SK-N-MC (cell line): ENCODE measurements at regions not wholly inside any gene's neighbourhood (a gene's known extent, or its start where the extent isn't known, plus 50 kb on each side); places are given as distances from the start of the nearest gene placed in this dataset.
A peak's percentile ranks its signal among the peaks of the same experiment; 100 is the strongest.

ENCODE experiments used
- DNase-seq: peaks from one replicate; pipeline ENCODE4 v3.0.0-alpha.2; 2011; ENCODE audit warnings: low read depth, low spot score
- H3K27ac ChIP-seq: fragments of 200-600 bp; sonication (generic); 2 replicates; pipeline ENCODE4 v1.5.1; 2016; ENCODE audit warnings: mixed run types
- H3K36me3 ChIP-seq: fragments of 200-600 bp; sonication (generic); 2 replicates; pipeline ENCODE4 v1.6.1; 2017; ENCODE audit warnings: antibody characterized with exemption, low read length, mixed read lengths; ENCODE audit not compliant: insufficient read depth
- H3K4me3 ChIP-seq: fragments of 200-600 bp; sonication (generic); 2 replicates; pipeline ENCODE4 v1.5.1; 2016
- H3K9ac ChIP-seq: fragments of 200-600 bp; sonication (generic); 2 replicates; pipeline ENCODE4 v1.8.0; 2017; ENCODE audit warnings: mixed run types, mixed read lengths; ENCODE audit not compliant: insufficient read length
- H3K9me3 ChIP-seq: fragments of 200-600 bp; sonication (generic); 2 replicates; pipeline ENCODE4 v1.6.1; 2017; ENCODE audit warnings: low read depth, mild to moderate bottlenecking, antibody characterized with exemption, low read length, moderate library complexity, mixed read lengths
- EZH2 ChIP-seq: fragments of 200-600 bp; sonication (generic); IDR thresholded peaks from one replicate; pipeline ENCODE4 v1.6.1; 2017; ENCODE audit warnings: antibody characterized with exemption
- FOXP2 ChIP-seq: optimal IDR thresholded peaks from 2 replicates; pipeline ENCODE3; 2011; ENCODE audit warnings: mild to moderate bottlenecking, moderate library complexity; ENCODE audit not compliant: insufficient read depth; ENCODE audit errors: extremely low read length, control extremely low read depth
- POLR2AphosphoS5 ChIP-seq: IDR thresholded peaks from 2 replicates; pipeline ENCODE4 v1.6.1; 2012; ENCODE audit warnings: mild to moderate bottlenecking, low read depth, low read length, borderline replicate concordance

DNA sequence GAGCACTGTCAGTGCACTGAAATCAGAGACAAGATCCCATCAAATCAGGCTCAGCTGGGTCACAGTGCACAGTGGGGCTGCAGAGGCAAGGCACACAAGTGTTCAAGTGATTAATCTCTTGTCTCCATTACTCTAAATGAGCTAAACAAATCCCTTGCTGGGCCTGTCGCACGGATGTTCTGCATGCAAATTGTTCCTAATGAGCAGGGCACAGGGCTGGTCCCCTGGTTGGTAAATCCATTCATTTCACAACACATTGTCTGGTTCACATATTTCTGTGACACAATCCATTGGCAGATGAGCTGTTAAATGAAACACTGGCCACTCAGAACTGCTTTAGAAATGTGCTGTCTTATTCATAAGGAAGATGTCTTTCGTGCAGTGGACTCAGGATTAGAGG lies 167.9 kb upstream of the BRINP1 start:
- DNase-seq = no peak
- no peak overlapping the region for H3K9ac ChIP-seq
- TF ChIP-seq FOXP2 = no peak
- TF ChIP-seq POLR2AphosphoS5 = no peak
- no peak for TF ChIP-seq EZH2

DNA sequence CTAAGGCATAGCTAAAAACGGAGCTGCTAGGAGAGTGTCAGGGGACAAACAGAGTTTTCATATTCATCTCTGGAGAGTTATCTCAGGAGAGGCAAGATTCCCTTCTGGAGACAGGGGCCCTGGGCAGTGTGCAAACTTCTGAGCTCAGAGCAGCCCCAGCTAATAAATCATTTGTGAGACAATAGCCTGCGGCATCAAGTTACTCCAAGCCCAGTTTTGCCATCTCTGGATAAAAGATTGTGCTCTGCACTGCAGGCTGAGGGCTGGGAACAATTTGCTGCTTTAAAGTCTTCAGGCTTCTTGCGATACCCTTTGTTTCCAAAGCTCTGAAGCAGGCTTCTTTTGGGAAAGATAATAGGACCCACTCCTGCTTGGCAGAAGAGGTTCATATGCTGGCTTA lies 164.3 kb upstream of the BRINP1 start:
- no peaks in the 10 kb centered on the region for H3K36me3 ChIP-seq
- no peaks in the 10 kb centered on the region for H3K9me3 ChIP-seq
- H3K4me3 ChIP-seq = no peak overlapping the region
- TF ChIP-seq POLR2AphosphoS5 (no peak), FOXP2 (no peak), EZH2 (no peak)
- H3K9ac ChIP-seq = no peak overlapping the region
- H3K27ac ChIP-seq = no peak overlapping the region
- peak; percentile 14 for DNase-seq

More for the DNA sequence above, 167.9 kb upstream of the BRINP1 start:
- Histone ChIP-seq H3K4me3 (no peak overlapping the region), H3K9me3 (no peaks in the 10 kb centered on the region), H3K27ac (no peak overlapping the region), H3K36me3 (no peaks in the 10 kb centered on the region)

- no peak for TF ChIP-seq EZH2
- TF ChIP-seq FOXP2 = no peak
- TF ChIP-seq POLR2AphosphoS5 = no peak
- DNase-seq = no peak
- no peak overlapping the region for H3K4me3 ChIP-seq
- H3K27ac ChIP-seq = no peak overlapping the region
- no peaks in the 10 kb centered on the region for H3K36me3 ChIP-seq
- H3K9ac ChIP-seq = no peak overlapping the region
- no peaks in the 10 kb centered on the region for H3K9me3 ChIP-seq
Measured at GRCh38 chr9:119526698-119527097, 157.5 kb upstream of the BRINP1 start.

DNA sequence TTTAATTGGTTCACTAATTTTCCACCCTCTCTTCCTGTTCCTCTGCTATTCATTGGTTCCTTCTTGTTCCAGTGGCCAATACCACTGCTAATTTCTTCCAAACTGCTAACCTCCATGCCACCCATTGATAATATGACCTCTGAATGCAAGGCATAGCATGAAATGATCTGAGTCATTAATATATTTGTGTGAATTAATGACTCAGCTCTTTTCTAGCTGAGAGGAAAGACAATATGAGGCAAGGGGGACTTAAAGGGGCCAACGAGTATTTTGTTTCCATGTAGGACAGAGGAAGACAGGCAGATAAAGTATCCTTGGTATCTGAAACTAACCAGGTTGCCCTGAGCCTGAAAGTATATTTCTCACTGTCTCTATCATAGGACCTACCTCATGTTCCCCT lies 154.3 kb upstream of the BRINP1 start:
- DNase-seq = no peak
- H3K9ac ChIP-seq = no peak overlapping the region
- no peak overlapping the region for H3K4me3 ChIP-seq
- no peak overlapping the region for H3K27ac ChIP-seq
- TF ChIP-seq EZH2 (no peak), POLR2AphosphoS5 (no peak), FOXP2 (no peak)
- no peaks in the 10 kb centered on the region for H3K36me3 ChIP-seq
- H3K9me3 ChIP-seq = no peaks in the 10 kb centered on the region

DNA sequence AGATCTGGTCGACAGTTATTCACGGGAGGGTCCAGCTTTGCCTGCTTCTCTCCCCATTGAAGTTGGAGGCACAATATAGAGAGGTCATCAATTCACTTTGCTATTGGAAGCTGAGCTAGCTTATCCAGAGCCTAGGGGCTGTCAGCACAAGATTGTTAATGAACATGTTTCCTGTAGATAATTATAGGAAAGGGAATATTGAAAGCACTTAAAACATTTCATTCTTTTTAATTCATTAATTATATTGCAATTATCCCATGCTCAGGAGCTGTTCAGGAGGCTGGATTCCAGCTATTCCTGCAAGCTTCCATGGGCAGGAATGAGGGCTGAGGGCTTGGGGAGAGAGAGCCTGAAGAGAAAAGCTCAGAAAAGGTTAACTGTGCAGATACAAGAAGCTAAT lies 153.1 kb upstream of the BRINP1 start:
- Histone ChIP-seq H3K27ac (no peak overlapping the region), H3K4me3 (no peak overlapping the region), H3K9ac (no peak overlapping the region), H3K36me3 (no peaks in the 10 kb centered on the region), H3K9me3 (no peaks in the 10 kb centered on the region)
- DNase-seq = no peak
- TF ChIP-seq EZH2 (no peak), POLR2AphosphoS5 (no peak), FOXP2 (no peak)

DNA sequence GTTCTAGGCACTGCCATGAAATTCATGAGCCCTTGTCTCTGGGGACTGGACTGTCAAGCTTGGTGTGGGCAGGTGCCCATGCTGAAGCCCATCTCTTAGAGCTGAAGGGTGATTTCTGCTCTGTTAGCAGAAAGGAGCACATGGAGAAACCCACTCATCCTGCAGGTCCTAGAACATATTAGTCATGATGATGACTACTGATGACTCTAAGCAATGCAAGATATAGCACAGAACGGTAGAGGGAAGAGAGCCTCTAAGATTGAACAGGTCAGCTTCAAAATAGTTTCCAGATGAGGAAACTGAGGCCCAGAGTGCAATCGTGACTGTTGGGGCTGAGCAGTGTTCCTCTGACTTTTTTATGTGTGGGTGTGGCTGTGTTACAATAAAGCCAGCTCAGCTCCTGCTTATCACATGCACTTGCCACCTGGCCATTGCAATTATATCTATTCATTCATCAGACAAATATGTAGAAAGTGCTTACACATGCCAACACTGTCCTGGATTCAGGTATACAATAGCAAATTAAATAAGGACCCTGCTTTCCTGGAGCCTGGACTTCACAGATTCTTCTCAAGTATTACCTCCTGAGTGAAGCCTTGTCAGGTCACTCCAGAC lies 140.2 kb upstream of the BRINP1 start:
- no peak for TF ChIP-seq POLR2AphosphoS5
- TF ChIP-seq FOXP2 = no peak
- TF ChIP-seq EZH2 = no peak
- Histone ChIP-seq H3K4me3 (no peak overlapping the region), H3K27ac (no peak overlapping the region), H3K9ac (no peak overlapping the region), H3K9me3 (no peaks in the 10 kb centered on the region), H3K36me3 (no peaks in the 10 kb centered on the region)
- no peak for DNase-seq

DNA sequence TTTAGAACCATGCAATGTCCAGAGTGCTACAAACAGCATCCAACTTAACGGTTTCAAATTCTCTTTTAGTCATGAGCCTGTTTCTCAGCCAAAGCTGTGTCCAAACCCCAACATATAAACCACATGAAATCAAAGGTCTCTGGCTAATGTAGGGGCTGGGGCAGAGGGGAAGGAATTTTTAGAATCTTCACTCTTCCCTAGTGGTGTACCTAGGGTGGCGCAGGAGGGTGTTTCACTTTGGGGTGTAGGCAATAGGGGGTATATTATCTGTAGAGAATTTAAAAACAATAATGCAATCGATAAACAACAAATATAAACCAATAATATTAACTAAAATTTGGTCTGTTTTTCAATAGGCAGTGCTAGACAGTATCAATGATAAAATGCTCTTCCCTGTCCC lies 132.1 kb upstream of the BRINP1 start:
- no peak for DNase-seq

GRCh38 chr9:119500072-119500771 lies 131.0 kb upstream of the BRINP1 start:
- DNase-seq = no peak
- Histone ChIP-seq H3K9ac (no peak overlapping the region), H3K9me3 (no peaks in the 10 kb centered on the region), H3K36me3 (no peaks in the 10 kb centered on the region), H3K27ac (no peak overlapping the region), H3K4me3 (no peak overlapping the region)
- TF ChIP-seq EZH2 (no peak), FOXP2 (no peak), POLR2AphosphoS5 (no peak)

More for the DNA sequence above, 132.1 kb upstream of the BRINP1 start:
- H3K36me3 ChIP-seq = no peaks in the 10 kb centered on the region
- no peak overlapping the region for H3K4me3 ChIP-seq
- no peak overlapping the region for H3K27ac ChIP-seq
- H3K9ac ChIP-seq = no peak overlapping the region
- TF ChIP-seq FOXP2 = no peak
- no peak for TF ChIP-seq EZH2
- no peak for TF ChIP-seq POLR2AphosphoS5
- no peaks in the 10 kb centered on the region for H3K9me3 ChIP-seq

- H3K4me3 ChIP-seq = no peak overlapping the region
- no peak for DNase-seq
Measured at GRCh38 chr9:119487118-119487827, 118.0 kb upstream of the BRINP1 start.

More at GRCh38 chr9:119487118-119487827, 118.0 kb upstream of the BRINP1 start:
- TF ChIP-seq EZH2 (no peak), POLR2AphosphoS5 (no peak), FOXP2 (no peak)
- Histone ChIP-seq H3K36me3 (no peaks in the 10 kb centered on the region), H3K9ac (no peak overlapping the region), H3K27ac (no peak overlapping the region), H3K9me3 (no peaks in the 10 kb centered on the region)
